Panc1 (cell line): ENCODE measurements at regions not wholly inside any gene's neighbourhood (a gene's known extent, or its start where the extent isn't known, plus 50 kb on each side); places are given as distances from the start of the nearest gene placed in this dataset.

Experiments
- SIN3A ChIP-seq: IDR thresholded peaks from 2 replicates; pipeline ENCODE4 v1.6.1; 2012; ENCODE audit warnings: low read depth, mild to moderate bottlenecking, low read length, moderate library complexity, borderline replicate concordance; ENCODE audit not compliant: insufficient read depth
- TF ChIP-seq, protein P1 (sequence below): fragments of 450-650 bp; IDR thresholded peaks from 2 replicates; pipeline ENCODE4 v1.5.1; 2017; ENCODE audit warnings: mild to moderate bottlenecking
- TF ChIP-seq, protein P2 (sequence below), 2 experiments: IDR thresholded peaks; 2 replicates each; pipeline ENCODE4 v1.6.1; 2011 to 2012; ENCODE audit warnings: low read depth in 2 of 2, control low read depth in 1 of 2, low read length in 1 of 2, mild to moderate bottlenecking in 1 of 2, moderate library complexity in 1 of 2; ENCODE audit not compliant: insufficient read depth in 1 of 2

GRCh38 chr6:30828027-30828962 is 56.0 kb upstream of the DDR1 start:
- TF ChIP-seq, protein P1, sequence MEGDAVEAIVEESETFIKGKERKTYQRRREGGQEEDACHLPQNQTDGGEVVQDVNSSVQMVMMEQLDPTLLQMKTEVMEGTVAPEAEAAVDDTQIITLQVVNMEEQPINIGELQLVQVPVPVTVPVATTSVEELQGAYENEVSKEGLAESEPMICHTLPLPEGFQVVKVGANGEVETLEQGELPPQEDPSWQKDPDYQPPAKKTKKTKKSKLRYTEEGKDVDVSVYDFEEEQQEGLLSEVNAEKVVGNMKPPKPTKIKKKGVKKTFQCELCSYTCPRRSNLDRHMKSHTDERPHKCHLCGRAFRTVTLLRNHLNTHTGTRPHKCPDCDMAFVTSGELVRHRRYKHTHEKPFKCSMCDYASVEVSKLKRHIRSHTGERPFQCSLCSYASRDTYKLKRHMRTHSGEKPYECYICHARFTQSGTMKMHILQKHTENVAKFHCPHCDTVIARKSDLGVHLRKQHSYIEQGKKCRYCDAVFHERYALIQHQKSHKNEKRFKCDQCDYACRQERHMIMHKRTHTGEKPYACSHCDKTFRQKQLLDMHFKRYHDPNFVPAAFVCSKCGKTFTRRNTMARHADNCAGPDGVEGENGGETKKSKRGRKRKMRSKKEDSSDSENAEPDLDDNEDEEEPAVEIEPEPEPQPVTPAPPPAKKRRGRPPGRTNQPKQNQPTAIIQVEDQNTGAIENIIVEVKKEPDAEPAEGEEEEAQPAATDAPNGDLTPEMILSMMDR = peak; percentile 95
- TF ChIP-seq SIN3A = no peak; the same call in 1 of the 2 replicates
- TF ChIP-seq, protein P2, sequence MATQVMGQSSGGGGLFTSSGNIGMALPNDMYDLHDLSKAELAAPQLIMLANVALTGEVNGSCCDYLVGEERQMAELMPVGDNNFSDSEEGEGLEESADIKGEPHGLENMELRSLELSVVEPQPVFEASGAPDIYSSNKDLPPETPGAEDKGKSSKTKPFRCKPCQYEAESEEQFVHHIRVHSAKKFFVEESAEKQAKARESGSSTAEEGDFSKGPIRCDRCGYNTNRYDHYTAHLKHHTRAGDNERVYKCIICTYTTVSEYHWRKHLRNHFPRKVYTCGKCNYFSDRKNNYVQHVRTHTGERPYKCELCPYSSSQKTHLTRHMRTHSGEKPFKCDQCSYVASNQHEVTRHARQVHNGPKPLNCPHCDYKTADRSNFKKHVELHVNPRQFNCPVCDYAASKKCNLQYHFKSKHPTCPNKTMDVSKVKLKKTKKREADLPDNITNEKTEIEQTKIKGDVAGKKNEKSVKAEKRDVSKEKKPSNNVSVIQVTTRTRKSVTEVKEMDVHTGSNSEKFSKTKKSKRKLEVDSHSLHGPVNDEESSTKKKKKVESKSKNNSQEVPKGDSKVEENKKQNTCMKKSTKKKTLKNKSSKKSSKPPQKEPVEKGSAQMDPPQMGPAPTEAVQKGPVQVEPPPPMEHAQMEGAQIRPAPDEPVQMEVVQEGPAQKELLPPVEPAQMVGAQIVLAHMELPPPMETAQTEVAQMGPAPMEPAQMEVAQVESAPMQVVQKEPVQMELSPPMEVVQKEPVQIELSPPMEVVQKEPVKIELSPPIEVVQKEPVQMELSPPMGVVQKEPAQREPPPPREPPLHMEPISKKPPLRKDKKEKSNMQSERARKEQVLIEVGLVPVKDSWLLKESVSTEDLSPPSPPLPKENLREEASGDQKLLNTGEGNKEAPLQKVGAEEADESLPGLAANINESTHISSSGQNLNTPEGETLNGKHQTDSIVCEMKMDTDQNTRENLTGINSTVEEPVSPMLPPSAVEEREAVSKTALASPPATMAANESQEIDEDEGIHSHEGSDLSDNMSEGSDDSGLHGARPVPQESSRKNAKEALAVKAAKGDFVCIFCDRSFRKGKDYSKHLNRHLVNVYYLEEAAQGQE (IDR thresholded peaks at IDR 0.05; ENCODE audit: insufficient read depth in 1 of 2, low read depth in 2 of 2, low read length in 1 of 2) = no peak
